ENCODE measurements at regions not wholly inside any gene's neighbourhood (a gene's known extent, or its start where the extent isn't known, plus 50 kb on each side); places are given as distances from the start of the nearest gene placed in this dataset.

DNA sequence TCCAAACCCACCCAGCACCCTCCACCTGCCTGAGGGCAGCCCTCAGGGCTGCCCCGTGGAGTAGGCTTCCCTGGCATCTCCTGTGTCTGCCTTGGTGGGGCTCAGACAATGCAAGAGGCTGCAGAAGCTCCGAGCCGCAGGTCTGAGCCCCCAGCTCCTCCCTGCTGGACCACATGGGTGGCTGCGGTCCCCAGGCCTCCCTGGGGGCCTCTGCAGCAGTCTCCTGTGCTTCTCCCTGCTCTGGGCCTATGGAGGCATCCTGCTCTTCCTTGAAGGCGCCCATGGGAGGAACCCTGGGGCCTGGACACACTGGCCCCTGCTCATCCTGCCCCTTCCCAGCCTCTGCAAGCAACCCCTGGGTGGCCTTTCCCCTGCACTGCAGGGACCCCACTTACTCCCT is 86.1 kb upstream of the ACTRT2 start:
- TF ChIP-seq, protein P1, sequence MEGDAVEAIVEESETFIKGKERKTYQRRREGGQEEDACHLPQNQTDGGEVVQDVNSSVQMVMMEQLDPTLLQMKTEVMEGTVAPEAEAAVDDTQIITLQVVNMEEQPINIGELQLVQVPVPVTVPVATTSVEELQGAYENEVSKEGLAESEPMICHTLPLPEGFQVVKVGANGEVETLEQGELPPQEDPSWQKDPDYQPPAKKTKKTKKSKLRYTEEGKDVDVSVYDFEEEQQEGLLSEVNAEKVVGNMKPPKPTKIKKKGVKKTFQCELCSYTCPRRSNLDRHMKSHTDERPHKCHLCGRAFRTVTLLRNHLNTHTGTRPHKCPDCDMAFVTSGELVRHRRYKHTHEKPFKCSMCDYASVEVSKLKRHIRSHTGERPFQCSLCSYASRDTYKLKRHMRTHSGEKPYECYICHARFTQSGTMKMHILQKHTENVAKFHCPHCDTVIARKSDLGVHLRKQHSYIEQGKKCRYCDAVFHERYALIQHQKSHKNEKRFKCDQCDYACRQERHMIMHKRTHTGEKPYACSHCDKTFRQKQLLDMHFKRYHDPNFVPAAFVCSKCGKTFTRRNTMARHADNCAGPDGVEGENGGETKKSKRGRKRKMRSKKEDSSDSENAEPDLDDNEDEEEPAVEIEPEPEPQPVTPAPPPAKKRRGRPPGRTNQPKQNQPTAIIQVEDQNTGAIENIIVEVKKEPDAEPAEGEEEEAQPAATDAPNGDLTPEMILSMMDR (IDR thresholded peaks at IDR 0.05), result no peak
- no peak for TF ChIP-seq POLR2A (IDR thresholded peaks at IDR 0.05)
- TF ChIP-seq POLR2AphosphoS5 (IDR thresholded peaks at IDR 0.05), result no peak

Data from breast epithelium (tissue), 3 donors.